GM12865 (cell line): ENCODE measurements at regions not wholly inside any gene's neighbourhood (a gene's known extent, or its start where the extent isn't known, plus 50 kb on each side); places are given as distances from the start of the nearest gene placed in this dataset.
"Not testable (repeated sequence)": the region's sequence is repeated elsewhere in the genome, so short reads cannot be mapped to it uniquely, and the experiment has no call there.

ENCODE experiments used
- DNase-seq: peaks from one replicate; pipeline ENCODE4 v3.0.0; 2010; ENCODE audit warnings: low read depth
- H3K4me3 ChIP-seq: 2 replicates; pipeline ENCODE4 v1.5.1; 2011; ENCODE audit warnings: mild to moderate bottlenecking, low read depth, low read length, control low read depth
- CTCF ChIP-seq: IDR thresholded peaks from 2 replicates; pipeline ENCODE4 v1.5.1; 2011; ENCODE audit warnings: low read length, control low read depth, low read depth, inconsistent platforms; ENCODE audit not compliant: insufficient read depth; ENCODE audit errors: missing control alignments

- no peak for TF ChIP-seq CTCF
- H3K4me3 ChIP-seq: no peak overlapping the region
- no peak for DNase-seq
Observed at GRCh38 chr2:8555543-8555942, 126.3 kb upstream of the ID2 start.

- DNase-seq: no peak
- H3K4me3 ChIP-seq: no peak overlapping the region
- no peak for TF ChIP-seq CTCF
Observed at GRCh38 chr2:8558096-8558495, 123.8 kb upstream of the ID2 start.

- DNase-seq: no peak
- no peak for TF ChIP-seq CTCF
Observed at GRCh38 chr2:8558956-8559355, 122.9 kb upstream of the ID2 start.

GRCh38 chr2:8559805-8560204, 122.1 kb upstream of the ID2 start:
- no peak for TF ChIP-seq CTCF
- no peak for DNase-seq
- H3K4me3 ChIP-seq: no peak overlapping the region

More at GRCh38 chr2:8558956-8559355, 122.9 kb upstream of the ID2 start:
- H3K4me3 ChIP-seq: no peak overlapping the region

- not testable (repeated sequence) for DNase-seq
Observed at GRCh38 chr2:8561692-8562091, 120.2 kb upstream of the ID2 start.

GRCh38 chr2:8563814-8564474, 117.9 kb upstream of the ID2 start:
- no peak for TF ChIP-seq CTCF
- no peak for DNase-seq

More at GRCh38 chr2:8561692-8562091, 120.2 kb upstream of the ID2 start:
- not testable (repeated sequence) for H3K4me3 ChIP-seq

GRCh38 chr2:8564475-8564874, 117.4 kb upstream of the ID2 start:
- no peak for DNase-seq
- no peak for TF ChIP-seq CTCF

More at GRCh38 chr2:8563814-8564474, 117.9 kb upstream of the ID2 start:
- no peak overlapping the region for H3K4me3 ChIP-seq

More at GRCh38 chr2:8564475-8564874, 117.4 kb upstream of the ID2 start:
- no peak overlapping the region for H3K4me3 ChIP-seq
